ENCODE measurements at regions not wholly inside any gene's neighbourhood (a gene's known extent, or its start where the extent isn't known, plus 50 kb on each side); places are given as distances from the start of the nearest gene placed in this dataset.

- DNase-seq = no peak
Observed at GRCh38 chr3:81968658-81969057, 207.2 kb upstream of the GBE1 start.

- no peak for DNase-seq
Observed at GRCh38 chr3:81967393-81967792, 205.9 kb upstream of the GBE1 start.

- DNase-seq = no peak
Observed at GRCh38 chr3:81965696-81966095, 204.3 kb upstream of the GBE1 start.

DNA sequence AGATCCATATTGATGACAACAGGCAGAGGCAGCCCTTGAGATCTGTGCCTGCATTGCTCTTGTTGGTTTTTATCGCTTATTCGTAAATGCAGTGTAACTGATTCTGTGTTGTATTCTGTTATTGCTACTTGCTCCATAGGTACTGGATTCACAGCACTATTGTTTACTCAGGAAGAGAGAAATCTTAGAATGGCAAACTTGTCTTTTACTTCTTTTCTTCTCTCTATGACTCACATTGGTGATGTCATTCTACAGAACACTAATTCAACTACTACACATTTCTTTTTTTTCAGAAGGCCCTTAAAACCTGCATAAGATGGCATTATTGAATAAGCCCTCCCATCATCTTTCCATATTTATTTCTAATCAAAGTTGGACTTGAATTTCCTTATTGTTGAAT, 201.0 kb upstream of the GBE1 start:
- no peak for DNase-seq

- DNase-seq = no peak
Observed at GRCh38 chr3:81958972-81959640, 197.7 kb upstream of the GBE1 start.

- peak in 1 of 2 donors; percentile 10 for DNase-seq
Observed at GRCh38 chr3:81955878-81956277, 194.4 kb upstream of the GBE1 start.

DNA sequence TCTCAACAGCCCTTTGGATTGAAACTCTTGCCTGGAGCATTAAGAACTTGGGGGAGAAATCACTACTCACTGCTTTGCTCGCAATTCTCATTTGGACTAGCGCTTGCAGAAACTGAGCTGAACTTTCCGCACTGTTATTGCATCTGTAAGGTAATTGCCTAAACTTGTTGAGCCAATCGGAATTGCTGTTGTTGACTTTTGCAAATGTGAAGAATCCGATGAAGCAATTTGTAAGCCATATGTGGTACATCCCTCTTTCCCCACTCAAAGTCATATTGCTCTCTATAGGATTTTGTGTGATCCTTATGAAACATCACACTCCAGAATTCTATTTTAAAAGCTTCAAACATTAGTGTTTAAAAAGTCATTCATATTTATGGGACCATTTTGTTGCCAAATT, 191.7 kb upstream of the GBE1 start:
- no peak for DNase-seq

GRCh38 chr3:81952141-81952540, 190.7 kb upstream of the GBE1 start:
- no peak for DNase-seq

- DNase-seq = no peak
Observed at GRCh38 chr3:81951636-81952035, 190.2 kb upstream of the GBE1 start.

DNA sequence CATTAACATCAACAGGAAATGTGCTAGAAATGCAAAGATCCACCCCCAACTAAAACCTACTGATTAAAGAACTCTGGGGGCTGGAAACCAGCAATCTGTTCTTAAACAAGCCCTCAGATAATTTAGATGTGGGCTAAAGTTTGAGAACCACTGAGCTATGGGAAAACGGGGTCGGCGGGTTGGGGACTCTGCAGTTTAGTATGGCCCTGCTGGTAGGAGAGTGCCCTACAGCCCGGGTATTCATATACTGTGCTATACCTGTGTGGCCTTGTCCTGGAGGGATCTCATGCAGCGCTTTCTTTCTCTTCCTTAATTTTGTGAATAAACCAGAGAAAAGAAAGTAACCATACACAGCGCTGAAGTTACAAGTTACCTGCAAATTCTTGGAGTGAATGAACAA, 189.7 kb upstream of the GBE1 start:
- no peak for DNase-seq

- no peak for DNase-seq
Observed at GRCh38 chr3:81947359-81947758, 185.9 kb upstream of the GBE1 start.

GRCh38 chr3:81938681-81939080, 177.2 kb upstream of the GBE1 start:
- no peak for DNase-seq

- no peak for DNase-seq
Observed at GRCh38 chr3:81936817-81937216, 175.4 kb upstream of the GBE1 start.

DNA sequence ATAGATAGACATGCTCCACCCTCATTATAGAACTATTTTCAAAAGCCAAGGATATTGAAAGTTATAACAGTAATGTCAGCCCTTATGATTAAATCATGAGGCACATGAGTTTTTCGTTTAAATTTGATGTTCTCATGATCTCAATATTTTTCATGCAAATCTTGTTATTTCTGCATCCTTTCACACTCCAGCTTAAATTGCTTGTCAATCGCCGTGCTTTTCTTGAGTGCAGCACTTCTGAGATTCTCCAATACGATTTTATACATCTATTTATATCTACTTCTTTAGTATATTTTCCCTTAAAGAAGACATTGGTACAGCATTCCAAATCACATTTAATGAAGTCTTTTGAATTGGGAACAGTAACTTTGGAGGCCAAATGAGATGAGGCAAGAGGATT, 171.2 kb upstream of the GBE1 start:
- no peak for DNase-seq

DNA sequence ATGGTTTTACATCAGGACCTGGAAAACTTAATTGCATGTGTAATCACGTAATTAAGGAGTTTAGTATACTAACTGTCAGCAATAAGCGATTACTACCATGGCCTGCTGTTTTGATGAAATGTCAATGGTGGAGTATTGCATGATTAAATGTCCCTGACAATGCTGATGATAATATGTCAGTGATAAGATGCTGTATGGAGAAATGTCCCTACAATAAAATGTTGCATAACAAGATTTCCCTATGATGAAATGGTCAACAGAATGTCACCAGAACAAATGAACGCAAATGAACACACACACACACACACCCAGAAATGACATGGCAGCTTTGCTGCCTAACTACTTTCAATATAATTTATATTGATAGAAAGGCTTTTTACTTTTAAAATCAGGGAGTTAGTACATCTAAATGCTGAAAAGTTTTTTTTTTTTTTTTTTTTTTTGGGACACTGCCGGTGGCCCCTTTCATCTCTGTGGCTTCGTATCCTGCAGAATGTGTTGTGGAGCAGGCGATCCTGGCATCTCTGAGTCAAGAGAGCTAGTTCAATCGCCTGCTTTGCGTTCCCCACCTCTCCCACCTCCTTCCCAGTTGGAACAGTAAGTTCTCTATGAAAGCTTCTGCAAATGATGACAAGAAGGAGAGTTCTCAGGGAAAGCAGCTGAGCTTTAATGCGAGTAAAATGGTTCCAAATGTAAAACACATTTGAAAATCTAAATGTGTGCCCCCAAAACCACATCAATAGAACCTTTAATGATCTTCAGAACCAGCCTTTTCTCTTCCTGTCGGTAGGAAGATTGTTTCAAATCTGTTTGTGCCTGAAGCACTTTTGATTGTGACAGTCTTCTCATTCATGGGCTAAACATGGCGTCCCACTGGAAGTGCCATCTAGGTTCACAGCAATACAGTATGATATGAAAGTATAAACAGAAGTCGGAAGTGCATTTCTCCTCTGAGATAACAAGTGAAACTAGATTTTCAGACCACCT, 170.1 kb upstream of the GBE1 start:
- DNase-seq = no peak

- no peak for DNase-seq
Observed at GRCh38 chr3:81929697-81930096, 168.3 kb upstream of the GBE1 start.

- no peak for DNase-seq
Observed at GRCh38 chr3:81927811-81928210, 166.4 kb upstream of the GBE1 start.

GRCh38 chr3:81925385-81925784, 163.9 kb upstream of the GBE1 start:
- no peak for DNase-seq

- DNase-seq = no peak
Observed at GRCh38 chr3:81923038-81923437, 161.6 kb upstream of the GBE1 start.

DNA sequence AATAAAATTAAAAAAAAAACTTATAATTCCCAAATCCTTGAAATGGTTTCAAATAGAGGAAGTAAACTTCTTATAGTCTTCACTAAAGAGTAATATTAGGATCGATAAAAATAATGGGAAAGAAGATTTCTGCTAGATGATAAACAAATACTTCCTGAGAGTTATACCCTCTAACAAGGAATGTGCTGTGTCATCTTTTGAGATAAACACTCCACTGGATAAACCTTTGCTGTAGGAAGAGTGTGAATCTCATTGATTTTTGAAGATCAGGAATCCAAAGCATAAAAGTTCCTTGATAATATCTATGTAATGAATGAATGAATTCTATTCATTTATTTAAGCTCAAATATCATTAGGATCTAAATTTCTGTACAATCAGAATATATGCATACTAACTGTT, 161.0 kb upstream of the GBE1 start:
- DNase-seq = no peak

GRCh38 chr3:81920816-81921215, 159.4 kb upstream of the GBE1 start:
- peak in 1 of 2 donors; percentile 10 for DNase-seq

DNA sequence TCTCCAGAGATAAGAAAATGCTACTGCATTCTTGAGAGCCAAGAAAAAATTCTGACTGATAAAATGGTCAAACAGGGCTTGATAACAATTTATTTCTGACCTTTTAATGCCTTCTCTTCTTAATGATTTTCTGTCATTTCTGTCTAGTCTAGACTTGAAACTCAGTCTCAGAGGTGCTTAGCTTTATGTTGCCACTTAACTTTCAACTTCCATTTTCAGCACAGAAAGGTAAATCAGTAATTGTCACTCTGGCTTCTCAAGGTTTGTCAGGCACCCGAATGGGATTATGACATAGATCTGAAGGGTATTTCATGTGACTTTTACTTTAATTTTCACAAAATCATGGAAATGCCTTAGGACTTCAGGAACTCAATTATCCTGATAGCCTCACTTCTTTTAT, 155.4 kb upstream of the GBE1 start:
- DNase-seq = no peak

Data from right lung (tissue), 2 donors.